A549 (cell line): ENCODE measurements at regions not wholly inside any gene's neighbourhood (a gene's known extent, or its start where the extent isn't known, plus 50 kb on each side); places are given as distances from the start of the nearest gene placed in this dataset.

Source experiments
- ATAC-seq, 2 experiments: fragments of 200-7000 bp in 1 of 2; fragments of >200 bp in 1 of 2; cut with Nextera tagmentation in 1 of 2; cut with Tn5 transposase in 1 of 2; 3 replicates each; pipeline versions ENCODE4 v1.8.0 to v1.9.1; 2018 to 2020; ENCODE audit warnings: mild to moderate bottlenecking in 1 of 2, moderate library complexity in 1 of 2
- CTCF ChIA-PET: fragments of 300-600 bp; sonication (Branson Sonifier 250); formaldehyde crosslinking; extraction: SDS; loops from one replicate; lab custom pipeline; 2021; ENCODE audit warnings: antibody characterized with exemption, inconsistent platforms; lab: Yijun Ruan, JAX
- POLR2A ChIA-PET: fragments of 350-600 bp; formaldehyde crosslinking; extraction: SDS; loops from one replicate; lab custom pipeline; 2021; ENCODE audit warnings: antibody characterized with exemption, inconsistent platforms; lab: Yijun Ruan, JAX
- DNase-seq, 2 experiments: peaks; one replicate each; pipeline versions ENCODE4 v3.0.0 to v3.0.0-alpha.2; 2011 to 2016; ENCODE audit warnings: low read depth in 1 of 2, low spot score in 1 of 2
- FAIRE-seq: peaks from 2 replicates; lab custom pipeline; 2011; peaks lifted over from hg19 to GRCh38; lab: Jason Lieb, UNC
- H3K27ac ChIP-seq, 2 experiments: fragments of >200 bp; sonication (Bioruptor Twin); formaldehyde crosslinking; 3 replicates each; pipeline ENCODE4 v1.5.1; 2016 to 2017
- H3K4me1 ChIP-seq: fragments of >200 bp; sonication (Bioruptor Twin); formaldehyde crosslinking; 3 replicates; pipeline ENCODE4 v1.6.1; 2016
- H3K4me2 ChIP-seq: fragments of >200 bp; sonication (Bioruptor Twin); formaldehyde crosslinking; 3 replicates; pipeline ENCODE4 v1.6.1; 2016
- H3K4me3 ChIP-seq: fragments of >200 bp; sonication (Bioruptor Twin); formaldehyde crosslinking; 3 replicates; pipeline ENCODE4 v1.5.1; 2016
- H3K9me3 ChIP-seq: fragments of >200 bp; sonication (Bioruptor Twin); formaldehyde crosslinking; 3 replicates; pipeline ENCODE4 v1.6.1; 2016
- BHLHE40 ChIP-seq: IDR thresholded peaks from 2 replicates; pipeline ENCODE4 v1.6.1; 2012; ENCODE audit warnings: low read depth, low read length, inconsistent platforms
- CHD4 ChIP-seq: fragments of 200-600 bp; sonication (generic); IDR thresholded peaks from 2 replicates; pipeline ENCODE4 v1.6.1; 2016; ENCODE audit warnings: antibody characterized with exemption, mild to moderate bottlenecking, borderline replicate concordance
- CTCF ChIP-seq: fragments of >200 bp; sonication (Bioruptor Twin); formaldehyde crosslinking; IDR thresholded peaks from 3 replicates; pipeline ENCODE4 v1.5.1; 2016
- ESRRA ChIP-seq: fragments of 150-350 bp; IDR thresholded peaks from 2 replicates; pipeline ENCODE4 v1.6.1; 2014; ENCODE audit warnings: mild to moderate bottlenecking, low read length, borderline replicate concordance
- HES2 ChIP-seq: fragments of >200 bp; sonication (Bioruptor Twin); formaldehyde crosslinking; IDR thresholded peaks from 2 replicates; pipeline ENCODE4 v1.6.1; 2016
- JUN ChIP-seq, 2 experiments: fragments of >200 bp; sonication (Bioruptor Twin); formaldehyde crosslinking; IDR thresholded peaks; 2 replicates in 1 of 2; 3 replicates in 1 of 2; pipeline ENCODE4 v1.6.1; 2016 to 2017
- JUNB ChIP-seq: fragments of >200 bp; sonication (Bioruptor Twin); formaldehyde crosslinking; IDR thresholded peaks from 2 replicates; pipeline ENCODE4 v1.6.1; 2016
- NFE2L2 ChIP-seq: fragments of 150-350 bp; conservative IDR thresholded peaks from 2 replicates; pipeline ENCODE4 v1.6.1; 2014; ENCODE audit warnings: low read length
- NPAS2 ChIP-seq: fragments of 250-450 bp; sonication (Bioruptor Pico); IDR thresholded peaks from 2 replicates; pipeline ENCODE4 v1.8.0; 2022; ENCODE audit warnings: mild to moderate bottlenecking, moderate library complexity, borderline replicate concordance
- NR3C1 ChIP-seq: fragments of >200 bp; sonication (Bioruptor Twin); formaldehyde crosslinking; IDR thresholded peaks from 3 replicates; pipeline ENCODE4 v1.6.1; 2017
- POLR2A ChIP-seq: IDR thresholded peaks from 2 replicates; pipeline ENCODE4 v1.6.1; 2012; ENCODE audit warnings: mild to moderate bottlenecking, low read length
- RARB ChIP-seq: fragments of 250-450 bp; sonication (Bioruptor Pico); IDR thresholded peaks from 2 replicates; pipeline ENCODE4 v1.8.0; 2021; ENCODE audit warnings: mild to moderate bottlenecking, moderate library complexity
- REST ChIP-seq: fragments of 200-600 bp; sonication (generic); IDR thresholded peaks from 2 replicates; pipeline ENCODE4 v1.6.1; 2016; ENCODE audit warnings: antibody characterized with exemption, mild to moderate bottlenecking, moderate library complexity
- SMC3 ChIP-seq: fragments of >200 bp; sonication (Bioruptor Twin); formaldehyde crosslinking; IDR thresholded peaks from 3 replicates; pipeline ENCODE4 v1.6.1; 2018; ENCODE audit warnings: inconsistent platforms
- SREBF2 ChIP-seq: fragments of 450-650 bp; IDR thresholded peaks from 2 replicates; pipeline ENCODE4 v1.6.1; 2014; ENCODE audit warnings: mild to moderate bottlenecking, moderate library complexity
- TP53 ChIP-seq: fragments of 250-450 bp; sonication (Bioruptor Pico); IDR thresholded peaks from 2 replicates; pipeline ENCODE4 v1.5.0; 2021; ENCODE audit warnings: mild to moderate bottlenecking, moderate library complexity
- ZC3H11A ChIP-seq: fragments of 450-650 bp; IDR thresholded peaks from 2 replicates; pipeline ENCODE4 v1.6.1; 2014; ENCODE audit warnings: antibody characterized with exemption, mild to moderate bottlenecking
- ZNF302 ChIP-seq: fragments of 250-450 bp; sonication (Bioruptor Pico); IDR thresholded peaks from 2 replicates; pipeline ENCODE4 v1.9.0; 2021; ENCODE audit warnings: inconsistent platforms, mild to moderate bottlenecking, moderate library complexity
- WGBS: methylation state at CpG from one replicate; pipeline ENCODE4 v1.1.6; 2017; ENCODE audit errors: missing lambda C conversion rate; 5-methylcytosine and 5-hydroxymethylcytosine counted together
- TF ChIP-seq, protein P1 (sequence below): fragments of 250-450 bp; sonication (Bioruptor Pico); IDR thresholded peaks from 2 replicates; pipeline ENCODE4 v1.5.0; 2020; ENCODE audit warnings: low read depth, mild to moderate bottlenecking, moderate library complexity
- TF ChIP-seq, protein P2 (sequence below): fragments of 250-450 bp; sonication (Bioruptor Pico); IDR thresholded peaks from 2 replicates; pipeline ENCODE4 v1.5.0; 2021; ENCODE audit warnings: mild to moderate bottlenecking, moderate library complexity, borderline replicate concordance

GRCh38 chr1:4121834-4122512 is 221.9 kb upstream of the C1orf174 start:
- Histone ChIP-seq H3K27ac (no peak overlapping the region), H3K4me3 (no peak overlapping the region), H3K4me2 (no peak overlapping the region), H3K4me1 (no peaks in the 10 kb centered on the region), H3K9me3 (no peaks in the 10 kb centered on the region)
- DNase-seq (no peak), ATAC-seq (no peak), FAIRE-seq (no peak)
- POLR2A ChIA-PET = no interaction called here
- WGBS = 10% methylated on average over 8 of the region's 20 CpGs
- CTCF ChIA-PET = interaction anchor here (1.5 kb wide), 1 partner anchor 13 kb away, joined by 3 read pairs; no protein-coding TSS in a partner anchor
- TF ChIP-seq ZC3H11A = no peak
- no peak for TF ChIP-seq CHD4
- TF ChIP-seq TP53 (CRISPR knock-in tag) = no peak
- no peak for TF ChIP-seq JUNB
- no peak for TF ChIP-seq POLR2A
- TF ChIP-seq JUN (IDR thresholded peaks at IDR 0.05) = no peak
- TF ChIP-seq SMC3 = no peak
- TF ChIP-seq RARB (CRISPR knock-in tag) = no peak
- TF ChIP-seq, protein P1, sequence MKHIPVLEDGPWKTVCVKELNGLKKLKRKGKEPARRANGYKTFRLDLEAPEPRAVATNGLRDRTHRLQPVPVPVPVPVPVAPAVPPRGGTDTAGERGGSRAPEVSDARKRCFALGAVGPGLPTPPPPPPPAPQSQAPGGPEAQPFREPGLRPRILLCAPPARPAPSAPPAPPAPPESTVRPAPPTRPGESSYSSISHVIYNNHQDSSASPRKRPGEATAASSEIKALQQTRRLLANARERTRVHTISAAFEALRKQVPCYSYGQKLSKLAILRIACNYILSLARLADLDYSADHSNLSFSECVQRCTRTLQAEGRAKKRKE (CRISPR knock-in tag) = no peak
- TF ChIP-seq HES2 = no peak
- no peak for TF ChIP-seq ZNF302 (CRISPR knock-in tag)
- TF ChIP-seq REST = no peak
- no peak for TF ChIP-seq CTCF
- no peak for TF ChIP-seq SREBF2
- no peak for TF ChIP-seq BHLHE40
- TF ChIP-seq, protein P2, sequence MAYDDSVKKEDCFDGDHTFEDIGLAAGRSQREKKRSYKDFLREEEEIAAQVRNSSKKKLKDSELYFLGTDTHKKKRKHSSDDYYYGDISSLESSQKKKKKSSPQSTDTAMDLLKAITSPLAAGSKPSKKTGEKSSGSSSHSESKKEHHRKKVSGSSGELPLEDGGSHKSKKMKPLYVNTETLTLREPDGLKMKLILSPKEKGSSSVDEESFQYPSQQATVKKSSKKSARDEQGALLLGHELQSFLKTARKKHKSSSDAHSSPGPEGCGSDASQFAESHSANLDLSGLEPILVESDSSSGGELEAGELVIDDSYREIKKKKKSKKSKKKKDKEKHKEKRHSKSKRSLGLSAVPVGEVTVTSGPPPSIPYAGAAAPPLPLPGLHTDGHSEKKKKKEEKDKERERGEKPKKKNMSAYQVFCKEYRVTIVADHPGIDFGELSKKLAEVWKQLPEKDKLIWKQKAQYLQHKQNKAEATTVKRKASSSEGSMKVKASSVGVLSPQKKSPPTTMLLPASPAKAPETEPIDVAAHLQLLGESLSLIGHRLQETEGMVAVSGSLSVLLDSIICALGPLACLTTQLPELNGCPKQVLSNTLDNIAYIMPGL (CRISPR knock-in tag) = no peak
- TF ChIP-seq NPAS2 (CRISPR knock-in tag) = no peak
- no peak for TF ChIP-seq NR3C1
- TF ChIP-seq NFE2L2 = no peak
- no peak for TF ChIP-seq ESRRA
